ENCODE measurements at regions not wholly inside any gene's neighbourhood (a gene's known extent, or its start where the extent isn't known, plus 50 kb on each side); places are given as distances from the start of the nearest gene placed in this dataset.

DNA sequence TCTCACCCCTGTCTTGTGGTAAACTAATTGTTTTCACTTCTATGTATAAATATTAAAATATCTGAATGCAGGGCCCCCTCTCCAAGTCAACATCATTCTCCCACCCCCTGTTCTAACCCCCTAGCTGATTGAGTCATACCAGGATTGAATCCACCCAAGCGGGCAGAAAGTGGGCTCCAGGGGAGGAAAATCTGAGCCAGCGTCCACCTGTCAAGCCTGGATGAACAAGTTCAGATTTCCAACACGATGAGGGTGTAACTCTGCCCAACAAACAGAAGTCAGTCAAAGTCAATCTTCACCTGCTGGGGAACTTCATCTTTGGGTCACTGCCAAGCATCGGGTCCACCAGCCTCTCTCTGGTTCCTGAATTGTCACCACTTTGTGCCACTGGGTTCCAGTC lies 162.9 kb upstream of the CELF2 start:
- 92 to 93% methylated on average over 4 of the region's 4 CpGs for WGBS, 2 experiments (ENCODE audit: low coverage in 1 of 2, low lambda C conversion rate in 2 of 2, missing lambda C conversion rate in 2 of 2)

DNA sequence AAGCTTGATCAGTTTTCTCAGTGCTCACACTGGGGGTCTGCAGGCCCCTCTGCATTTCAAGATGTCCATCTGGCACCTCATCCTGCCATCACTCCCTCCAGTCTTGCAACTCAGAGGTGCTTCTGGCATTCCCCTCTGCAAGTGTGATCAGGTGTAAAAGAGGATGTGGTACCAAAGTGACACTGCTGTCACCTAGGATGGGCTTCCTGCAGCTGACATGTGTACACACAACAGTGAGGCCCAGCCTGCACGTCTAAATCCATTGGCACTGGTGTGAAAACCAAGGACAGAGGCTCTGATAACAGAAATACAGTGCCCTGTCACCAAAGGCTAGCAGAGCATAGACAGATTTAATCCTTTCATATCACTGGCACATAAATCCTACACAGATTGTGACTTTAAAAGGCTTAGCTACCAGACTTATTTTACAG lies 162.5 kb upstream of the CELF2 start:
- Histone ChIP-seq H3K9me3 (ENCODE audit: low read depth) (no peaks in the 10 kb centered on the region), H3K27me3 (replicated peaks; ENCODE audit: insufficient read depth) (no peaks in the 10 kb centered on the region), H3F3A (ENCODE audit: insufficient read depth) (peaks cover 15% of the 10 kb centered on the region), H3K27ac (no peak overlapping the region), H3K4me1 (ENCODE audit: insufficient read depth) (peaks cover 19% of the 10 kb centered on the region), H3K4me2 (ENCODE audit: unreplicated experiment) (no peak overlapping the region), H3K9me2 (ENCODE audit: insufficient read depth) (no peaks in the 10 kb centered on the region), H3K36me3 (ENCODE audit: low read depth) (no peaks in the 10 kb centered on the region), H4K20me1 (ENCODE audit: insufficient read depth) (no peaks in the 10 kb centered on the region), H3K4me3 (no peak overlapping the region), H3K9ac (no peak overlapping the region), H2AFZ (no peak overlapping the region), H3K79me2 (ENCODE audit: insufficient read depth) (no peaks in the 10 kb centered on the region)
- in situ Hi-C loops (cut with MboI) = no loop called here
- 54 to 61% methylated on average over 1 of the region's 1 CpG for WGBS, 2 experiments (ENCODE audit: low coverage in 1 of 2, low lambda C conversion rate in 2 of 2, missing lambda C conversion rate in 2 of 2)
- no peak for DNase-seq
- TF ChIP-seq EZH2 (IDR thresholded peaks at IDR 0.05; ENCODE audit: insufficient read depth, poor library complexity, severe bottlenecking) (no peak), EZH2phosphoT487 (IDR thresholded peaks at IDR 0.05; ENCODE audit: insufficient read depth, low read depth) (no peak)

More for the DNA sequence above, 162.9 kb upstream of the CELF2 start:
- no peak for DNase-seq
- H3K4me1 ChIP-seq (ENCODE audit: insufficient read depth) = peaks cover 20% of the 10 kb centered on the region
- H4K20me1 ChIP-seq (ENCODE audit: insufficient read depth) = no peaks in the 10 kb centered on the region
- no peaks in the 10 kb centered on the region for H3K9me2 ChIP-seq (ENCODE audit: insufficient read depth)
- no peaks in the 10 kb centered on the region for H3K36me3 ChIP-seq (ENCODE audit: low read depth)
- no peak overlapping the region for H3K4me3 ChIP-seq
- peaks cover 16% of the 10 kb centered on the region for H3F3A ChIP-seq (ENCODE audit: insufficient read depth)
- H3K27ac ChIP-seq = no peak overlapping the region
- no peak overlapping the region for H2AFZ ChIP-seq
- no peaks in the 10 kb centered on the region for H3K9me3 ChIP-seq (ENCODE audit: low read depth)
- no peak overlapping the region for H3K4me2 ChIP-seq (ENCODE audit: unreplicated experiment)
- no peak overlapping the region for H3K9ac ChIP-seq
- H3K27me3 ChIP-seq (replicated peaks; ENCODE audit: insufficient read depth) = no peaks in the 10 kb centered on the region
- in situ Hi-C loops (cut with MboI) = no loop called here
- no peaks in the 10 kb centered on the region for H3K79me2 ChIP-seq (ENCODE audit: insufficient read depth)
- TF ChIP-seq EZH2phosphoT487 (IDR thresholded peaks at IDR 0.05; ENCODE audit: insufficient read depth, low read depth) = no peak
- TF ChIP-seq EZH2 (IDR thresholded peaks at IDR 0.05; ENCODE audit: insufficient read depth, poor library complexity, severe bottlenecking) = no peak

DNA sequence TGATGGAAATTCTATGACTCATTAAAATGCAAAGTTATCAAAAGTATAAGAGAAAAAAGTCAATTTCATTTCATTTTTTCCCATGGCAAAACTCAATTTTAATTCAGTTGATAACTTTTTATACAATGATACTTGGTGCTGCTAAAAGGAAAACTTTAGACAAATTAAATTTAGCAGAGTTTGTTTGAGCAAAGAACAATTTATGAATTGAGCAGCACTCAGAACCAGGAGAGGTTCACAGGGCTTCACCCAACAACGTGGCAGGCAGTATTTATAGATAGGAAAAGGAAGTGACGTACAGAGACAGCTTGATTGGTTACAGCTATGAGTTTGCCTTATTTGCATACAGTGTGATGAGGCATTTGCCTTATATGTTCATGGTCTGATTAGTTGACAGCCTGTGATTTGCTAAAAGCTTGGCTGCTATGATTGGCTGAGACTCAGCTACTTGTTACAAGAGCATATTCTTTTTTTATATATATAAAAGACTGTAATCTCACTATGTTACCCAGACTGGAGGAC lies 157.2 kb upstream of the CELF2 start:
- WGBS, 2 experiments (ENCODE audit: low coverage in 1 of 2, low lambda C conversion rate in 2 of 2, missing lambda C conversion rate in 2 of 2) = 87 to 98% methylated on average over 2 of the region's 2 CpGs
- H3K4me3 ChIP-seq = no peak overlapping the region
- H4K20me1 ChIP-seq (ENCODE audit: insufficient read depth) = no peaks in the 10 kb centered on the region
- no peak overlapping the region for H3K9ac ChIP-seq
- no peak for DNase-seq
- no peak overlapping the region for H3K27ac ChIP-seq
- no peaks in the 10 kb centered on the region for H3K79me2 ChIP-seq (ENCODE audit: insufficient read depth)
- peaks cover 6% of the 10 kb centered on the region; the same call in 1 of the 2 replicates for H3F3A ChIP-seq (ENCODE audit: insufficient read depth)
- no peaks in the 10 kb centered on the region for H3K9me2 ChIP-seq (ENCODE audit: insufficient read depth)
- in situ Hi-C loops (cut with MboI) = no loop called here
- no peak overlapping the region for H2AFZ ChIP-seq
- no peaks in the 10 kb centered on the region for H3K27me3 ChIP-seq (replicated peaks; ENCODE audit: insufficient read depth)
- no peaks in the 10 kb centered on the region for H3K9me3 ChIP-seq (ENCODE audit: low read depth)
- no peak overlapping the region for H3K4me2 ChIP-seq (ENCODE audit: unreplicated experiment)
- H3K4me1 ChIP-seq (ENCODE audit: insufficient read depth) = peaks cover 10% of the 10 kb centered on the region
- H3K36me3 ChIP-seq (ENCODE audit: low read depth) = no peaks in the 10 kb centered on the region
- no peak for TF ChIP-seq EZH2phosphoT487 (IDR thresholded peaks at IDR 0.05; ENCODE audit: insufficient read depth, low read depth)
- TF ChIP-seq EZH2 (IDR thresholded peaks at IDR 0.05; ENCODE audit: insufficient read depth, poor library complexity, severe bottlenecking) = no peak

DNA sequence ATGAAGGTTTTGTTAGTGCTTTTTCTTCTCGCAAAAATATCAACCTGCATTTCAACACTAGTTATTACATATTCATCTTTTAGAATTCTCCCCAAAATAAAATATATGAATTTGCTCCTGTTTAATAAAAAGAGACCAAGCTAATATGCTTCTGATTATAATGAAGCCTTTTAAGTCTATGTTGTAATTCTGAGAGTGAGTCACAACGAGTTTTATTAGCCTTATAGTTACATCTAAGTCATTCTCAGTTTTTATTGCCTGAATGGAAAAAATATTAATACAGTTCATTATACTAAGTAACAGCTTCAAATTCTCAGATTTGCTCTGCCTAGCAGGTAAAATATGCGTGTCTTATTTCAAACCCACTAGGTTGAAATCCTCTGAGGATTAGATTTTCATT lies 152.4 kb upstream of the CELF2 start:
- Histone ChIP-seq H3K36me3 (ENCODE audit: low read depth) (no peaks in the 10 kb centered on the region), H3K27ac (peak overlapping the region; percentile 38), H3F3A (ENCODE audit: insufficient read depth) (peaks cover 11% of the 10 kb centered on the region; the same call in 1 of the 2 replicates), H3K9ac (no peak overlapping the region), H4K20me1 (ENCODE audit: insufficient read depth) (no peaks in the 10 kb centered on the region), H3K4me1 (ENCODE audit: insufficient read depth) (peaks cover 8% of the 10 kb centered on the region), H2AFZ (no peak overlapping the region), H3K4me2 (ENCODE audit: unreplicated experiment) (no peak overlapping the region), H3K9me3 (ENCODE audit: low read depth) (no peaks in the 10 kb centered on the region), H3K79me2 (ENCODE audit: insufficient read depth) (no peaks in the 10 kb centered on the region), H3K4me3 (no peak overlapping the region), H3K9me2 (ENCODE audit: insufficient read depth) (no peaks in the 10 kb centered on the region), H3K27me3 (replicated peaks; ENCODE audit: insufficient read depth) (no peaks in the 10 kb centered on the region)
- WGBS, 2 experiments (ENCODE audit: low coverage in 1 of 2, low lambda C conversion rate in 2 of 2, missing lambda C conversion rate in 2 of 2) = 5 to 6% methylated on average over 3 of the region's 3 CpGs
- DNase-seq = peak; percentile 77
- in situ Hi-C loops (cut with MboI) = no loop called here
- no peak for TF ChIP-seq EZH2 (IDR thresholded peaks at IDR 0.05; ENCODE audit: insufficient read depth, poor library complexity, severe bottlenecking)
- TF ChIP-seq EZH2phosphoT487 (IDR thresholded peaks at IDR 0.05; ENCODE audit: insufficient read depth, low read depth) = no peak

DNA sequence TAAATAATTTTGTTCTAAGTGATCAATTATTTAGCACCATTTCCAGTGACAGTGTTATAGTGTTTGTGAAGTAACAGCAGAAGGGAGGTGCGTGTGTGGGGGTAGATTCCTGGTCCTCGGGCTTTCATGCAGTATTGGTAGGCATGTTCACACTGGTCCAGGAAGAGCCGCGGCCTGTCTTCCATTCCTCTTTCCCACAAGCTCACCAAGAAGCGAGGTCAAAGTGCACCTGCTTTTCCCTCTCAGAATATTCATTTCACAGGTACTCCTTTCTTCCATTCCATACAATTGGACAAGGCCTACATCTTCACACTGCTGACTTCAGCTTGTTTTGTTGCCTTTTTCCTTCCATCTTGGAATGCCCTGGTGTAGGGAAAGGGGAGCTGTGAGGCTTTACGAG lies 151.8 kb upstream of the CELF2 start:
- H3F3A ChIP-seq (ENCODE audit: insufficient read depth) = peaks cover 11% of the 10 kb centered on the region; the same call in 1 of the 2 replicates
- no peak overlapping the region for H3K4me2 ChIP-seq (ENCODE audit: unreplicated experiment)
- H3K4me1 ChIP-seq (ENCODE audit: insufficient read depth) = peaks cover 15% of the 10 kb centered on the region
- H3K9ac ChIP-seq = no peak overlapping the region
- H2AFZ ChIP-seq = no peak overlapping the region
- no peak overlapping the region for H3K27ac ChIP-seq
- H3K79me2 ChIP-seq (ENCODE audit: insufficient read depth) = no peaks in the 10 kb centered on the region
- no peaks in the 10 kb centered on the region for H3K9me2 ChIP-seq (ENCODE audit: insufficient read depth)
- H3K27me3 ChIP-seq (replicated peaks; ENCODE audit: insufficient read depth) = no peaks in the 10 kb centered on the region
- H3K4me3 ChIP-seq = no peak overlapping the region
- no peak for TF ChIP-seq EZH2phosphoT487 (IDR thresholded peaks at IDR 0.05; ENCODE audit: insufficient read depth, low read depth)
- H3K36me3 ChIP-seq (ENCODE audit: low read depth) = no peaks in the 10 kb centered on the region
- in situ Hi-C loops (cut with MboI) = no loop called here
- no peaks in the 10 kb centered on the region for H3K9me3 ChIP-seq (ENCODE audit: low read depth)
- no peak for DNase-seq
- no peaks in the 10 kb centered on the region for H4K20me1 ChIP-seq (ENCODE audit: insufficient read depth)
- WGBS, 2 experiments (ENCODE audit: low coverage in 1 of 2, low lambda C conversion rate in 2 of 2, missing lambda C conversion rate in 2 of 2) = 70 to 78% methylated on average over 6 of the region's 6 CpGs
